A673 (cell line): ENCODE measurements at regions not wholly inside any gene's neighbourhood (a gene's known extent, or its start where the extent isn't known, plus 50 kb on each side); places are given as distances from the start of the nearest gene placed in this dataset.

ENCODE experiments used
- BruUV-seq: library from RNA; stranded (reverse); fragments of 400-500 nt; replicated peaks from 2 replicates; lab custom pipeline; 2021; lab: Mats Ljungman, UMichigan
- CTCF ChIA-PET: fragments of 300-600 bp; sonication (Branson Sonifier 250); formaldehyde crosslinking; loops from one replicate; lab custom pipeline; 2022; ENCODE audit warnings: antibody characterized with exemption; lab: Charles Lee
- POLR2A ChIA-PET: fragments of 300-600 bp; sonication (Branson Sonifier 250); formaldehyde crosslinking; loops from one replicate; lab custom pipeline; 2022; ENCODE audit warnings: antibody characterized with exemption; ENCODE audit not compliant: low non-redundant PET; lab: Charles Lee
- DNase-seq: peaks from one replicate; pipeline ENCODE4 v3.0.0-alpha.2; 2015; ENCODE audit warnings: low spot score
- H3K27ac ChIP-seq: fragments of 200-600 bp; sonication (generic); 2 replicates; pipeline ENCODE4 v1.5.1; 2016; ENCODE audit warnings: mixed run types, low read depth, mild to moderate bottlenecking, mixed read lengths, antibody characterized with exemption, low read length; ENCODE audit not compliant: poor library complexity, severe bottlenecking
- H3K27me3 ChIP-seq: fragments of 200-600 bp; sonication (generic); replicated peaks from 2 replicates; pipeline ENCODE4 v1.6.1; 2017; ENCODE audit warnings: mixed run types, low read depth, mild to moderate bottlenecking, mixed read lengths, antibody characterized with exemption, low read length; ENCODE audit not compliant: insufficient read depth, poor library complexity
- H3K36me3 ChIP-seq: fragments of 200-600 bp; sonication (generic); 2 replicates; pipeline ENCODE4 v1.6.1; 2016; ENCODE audit warnings: mixed run types, mild to moderate bottlenecking, mixed read lengths, antibody characterized with exemption, low read length; ENCODE audit not compliant: insufficient read depth, poor library complexity, severe bottlenecking
- H3K4me1 ChIP-seq: fragments of 200-600 bp; sonication (generic); 2 replicates; pipeline ENCODE4 v1.6.1; 2017; ENCODE audit warnings: mixed run types, mild to moderate bottlenecking, mixed read lengths, antibody characterized with exemption, low read length; ENCODE audit not compliant: insufficient read depth, poor library complexity, severe bottlenecking
- H3K4me3 ChIP-seq: fragments of 200-600 bp; sonication (generic); 2 replicates; pipeline ENCODE4 v1.5.1; 2016; ENCODE audit warnings: low read depth, mixed run types, mild to moderate bottlenecking, mixed read lengths, low read length; ENCODE audit not compliant: poor library complexity, severe bottlenecking
- H3K9me3 ChIP-seq: fragments of 200-600 bp; sonication (generic); 2 replicates; pipeline ENCODE4 v1.6.1; 2016; ENCODE audit warnings: mixed run types, low read depth, mild to moderate bottlenecking, mixed read lengths, antibody characterized with exemption, low read length; ENCODE audit not compliant: poor library complexity, severe bottlenecking
- CTCF ChIP-seq: fragments of 300-800, 200-600 bp; sonication (generic); conservative IDR thresholded peaks from 2 replicates; pipeline ENCODE4 v1.5.1; 2017; ENCODE audit warnings: low read depth, mild to moderate bottlenecking, antibody characterized with exemption, low read length, moderate library complexity, mixed read lengths
- EZH2 ChIP-seq: fragments of 200-600 bp; sonication (generic); IDR thresholded peaks from 2 replicates; pipeline ENCODE4 v1.6.1; 2017; ENCODE audit warnings: borderline replicate concordance, low read depth, mild to moderate bottlenecking, mixed read lengths, antibody characterized with exemption, low read length; ENCODE audit not compliant: poor library complexity, severe bottlenecking
- intact Hi-C: fragments of 100-400 bp; cut with micrococcal nuclease; formaldehyde crosslinking; loops from one replicate; pipeline ENCODE4 v1.10.0; 2022; ENCODE audit not compliant: unreplicated experiment

GRCh38 chr10:83346266-83346910 is 792.9 kb upstream of the GHITM start:
- no peak for TF ChIP-seq CTCF
- no peak for TF ChIP-seq EZH2
- BruUV-seq: no TSS peak
- intact Hi-C loops: no loop called here
- H3K9me3 ChIP-seq: peaks cover 13% of the 10 kb centered on the region
- no peak for DNase-seq
- H3K27me3 ChIP-seq: no peaks in the 10 kb centered on the region
- no peak overlapping the region for H3K4me3 ChIP-seq
- no peaks in the 10 kb centered on the region for H3K4me1 ChIP-seq
- no peaks in the 10 kb centered on the region for H3K36me3 ChIP-seq
- H3K27ac ChIP-seq: no peak overlapping the region
- ChIA-PET CTCF (no interaction called here), POLR2A (no interaction called here)

- no peak overlapping the region for H3K4me3 ChIP-seq
- TF ChIP-seq CTCF (no peak), EZH2 (no peak)
- no peak for DNase-seq
- no TSS peak for BruUV-seq
- H3K27me3 ChIP-seq: no peaks in the 10 kb centered on the region
- no peaks in the 10 kb centered on the region for H3K36me3 ChIP-seq
- H3K4me1 ChIP-seq: no peaks in the 10 kb centered on the region
- CTCF ChIA-PET: no interaction called here
- intact Hi-C loops: no loop called here
- peaks cover 19% of the 10 kb centered on the region for H3K9me3 ChIP-seq
- H3K27ac ChIP-seq: no peak overlapping the region
- POLR2A ChIA-PET: no interaction called here
Observed at GRCh38 chr10:83352588-83352987, 786.7 kb upstream of the GHITM start.

GRCh38 chr10:83354456-83354855 is 784.9 kb upstream of the GHITM start:
- H3K36me3 ChIP-seq: no peaks in the 10 kb centered on the region
- no peak for TF ChIP-seq EZH2
- TF ChIP-seq CTCF: no peak
- H3K4me1 ChIP-seq: no peaks in the 10 kb centered on the region
- H3K4me3 ChIP-seq: no peak overlapping the region
- DNase-seq: no peak
- no peaks in the 10 kb centered on the region for H3K27me3 ChIP-seq
- H3K9me3 ChIP-seq: peaks cover 19% of the 10 kb centered on the region
- no TSS peak for BruUV-seq
- POLR2A ChIA-PET: no interaction called here
- no peak overlapping the region for H3K27ac ChIP-seq
- CTCF ChIA-PET: no interaction called here
- intact Hi-C loops: no loop called here
